ENCODE measurements at regions not wholly inside any gene's neighbourhood (a gene's known extent, or its start where the extent isn't known, plus 50 kb on each side); places are given as distances from the start of the nearest gene placed in this dataset.

- CTCF ChIA-PET = no interaction called here
- TF ChIP-seq CTCF (conservative IDR thresholded peaks at IDR 0.05; ENCODE audit: low read depth, low read length) (no peak), EZH2 (IDR thresholded peaks at IDR 0.05; ENCODE audit: borderline replicate concordance, low read depth, low read length, poor library complexity, severe bottlenecking) (no peak)
- Histone ChIP-seq H3K27ac (ENCODE audit: low read depth, low read length, poor library complexity, severe bottlenecking) (no peak overlapping the region), H3K9me3 (ENCODE audit: low read depth, low read length, poor library complexity, severe bottlenecking) (no peaks in the 10 kb centered on the region), H3K4me1 (ENCODE audit: insufficient read depth, low read length, poor library complexity, severe bottlenecking) (no peaks in the 10 kb centered on the region), H3K36me3 (ENCODE audit: insufficient read depth, low read length, poor library complexity, severe bottlenecking) (no peaks in the 10 kb centered on the region), H3K27me3 (replicated peaks; ENCODE audit: insufficient read depth, low read depth, low read length, poor library complexity) (peaks cover 22% of the 10 kb centered on the region), H3K4me3 (ENCODE audit: low read depth, low read length, poor library complexity, severe bottlenecking) (no peak overlapping the region)
- POLR2A ChIA-PET (ENCODE audit: low non-redundant PET) = no interaction called here
- no TSS peak for BruUV-seq (replicated peaks)
- DNase-seq (ENCODE audit: low spot score) = no peak
- intact Hi-C loops (cut with micrococcal nuclease; ENCODE audit: unreplicated experiment) = no loop called here
Observed at GRCh38 chr10:120386896-120387295, 70.1 kb upstream of the PLPP4 start.

- no TSS peak for BruUV-seq (replicated peaks)
- intact Hi-C loops (cut with micrococcal nuclease; ENCODE audit: unreplicated experiment) = no loop called here
- TF ChIP-seq CTCF (conservative IDR thresholded peaks at IDR 0.05; ENCODE audit: low read depth, low read length) (no peak), EZH2 (IDR thresholded peaks at IDR 0.05; ENCODE audit: borderline replicate concordance, low read depth, low read length, poor library complexity, severe bottlenecking) (no peak)
- H3K27ac ChIP-seq (ENCODE audit: low read depth, low read length, poor library complexity, severe bottlenecking) = no peak overlapping the region
- no peaks in the 10 kb centered on the region for H3K9me3 ChIP-seq (ENCODE audit: low read depth, low read length, poor library complexity, severe bottlenecking)
- no peak for DNase-seq (ENCODE audit: low spot score)
- CTCF ChIA-PET = no interaction called here
- H3K27me3 ChIP-seq (replicated peaks; ENCODE audit: insufficient read depth, low read depth, low read length, poor library complexity) = peaks cover 22% of the 10 kb centered on the region
- H3K36me3 ChIP-seq (ENCODE audit: insufficient read depth, low read length, poor library complexity, severe bottlenecking) = no peaks in the 10 kb centered on the region
- no peak overlapping the region for H3K4me3 ChIP-seq (ENCODE audit: low read depth, low read length, poor library complexity, severe bottlenecking)
- H3K4me1 ChIP-seq (ENCODE audit: insufficient read depth, low read length, poor library complexity, severe bottlenecking) = no peaks in the 10 kb centered on the region
- POLR2A ChIA-PET (ENCODE audit: low non-redundant PET) = no interaction called here
Observed at GRCh38 chr10:120387326-120387725, 69.7 kb upstream of the PLPP4 start.

GRCh38 chr10:120392245-120392644 lies 64.8 kb upstream of the PLPP4 start:
- no peak for DNase-seq (ENCODE audit: low spot score)
- Histone ChIP-seq H3K36me3 (ENCODE audit: insufficient read depth, low read length, poor library complexity, severe bottlenecking) (no peaks in the 10 kb centered on the region), H3K27me3 (replicated peaks; ENCODE audit: insufficient read depth, low read depth, low read length, poor library complexity) (peaks cover 5% of the 10 kb centered on the region), H3K4me1 (ENCODE audit: insufficient read depth, low read length, poor library complexity, severe bottlenecking) (no peaks in the 10 kb centered on the region), H3K4me3 (ENCODE audit: low read depth, low read length, poor library complexity, severe bottlenecking) (no peak overlapping the region), H3K9me3 (ENCODE audit: low read depth, low read length, poor library complexity, severe bottlenecking) (no peaks in the 10 kb centered on the region), H3K27ac (ENCODE audit: low read depth, low read length, poor library complexity, severe bottlenecking) (no peak overlapping the region)
- BruUV-seq (replicated peaks) = no TSS peak
- POLR2A ChIA-PET (ENCODE audit: low non-redundant PET) = no interaction called here
- TF ChIP-seq EZH2 (IDR thresholded peaks at IDR 0.05; ENCODE audit: borderline replicate concordance, low read depth, low read length, poor library complexity, severe bottlenecking) = no peak
- no peak for TF ChIP-seq CTCF (conservative IDR thresholded peaks at IDR 0.05; ENCODE audit: low read depth, low read length)
- intact Hi-C loops (cut with micrococcal nuclease; ENCODE audit: unreplicated experiment) = no loop called here
- CTCF ChIA-PET = no interaction called here
